ENCODE measurements at regions not wholly inside any gene's neighbourhood (a gene's known extent, or its start where the extent isn't known, plus 50 kb on each side); places are given as distances from the start of the nearest gene placed in this dataset.
"Not testable (repeated sequence)": the region's sequence is repeated elsewhere in the genome, so short reads cannot be mapped to it uniquely, and the experiment has no call there.

DNA sequence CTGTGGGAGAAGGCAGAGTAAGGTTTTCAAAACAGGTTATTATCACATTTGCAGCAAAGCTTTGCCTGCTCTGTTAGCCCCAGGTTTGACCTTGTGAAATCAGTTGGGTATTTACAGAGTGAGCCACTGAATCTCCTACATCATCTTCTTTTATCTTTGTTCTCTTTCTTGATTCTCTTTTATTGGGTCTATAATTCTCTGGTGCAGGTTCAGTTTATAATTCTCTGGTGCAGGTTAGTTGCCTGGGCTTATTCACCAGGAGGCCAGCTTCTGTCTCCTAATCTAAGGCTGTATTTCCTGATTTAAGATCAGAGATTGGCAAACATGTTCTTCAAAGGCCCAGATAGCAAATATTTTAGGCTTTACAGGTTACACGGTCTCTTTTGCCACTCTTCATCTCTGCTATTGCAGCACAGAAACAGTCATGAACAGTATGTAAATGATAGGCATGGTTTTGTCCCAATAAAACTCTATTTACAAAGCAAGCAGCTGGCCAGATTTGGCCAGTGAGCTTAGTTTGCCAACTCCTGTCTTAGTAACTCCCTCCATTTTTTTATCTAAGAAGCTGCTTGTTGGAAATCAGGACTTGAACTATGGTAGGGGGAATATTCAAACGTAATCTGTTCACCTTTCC lies 205.0 kb upstream of the RIMS1 start:
- no peak for TF ChIP-seq ZNF274 (IDR thresholded peaks at IDR 0.05; ENCODE audit: low read depth, low read length)
- no peak for TF ChIP-seq YY1 (IDR thresholded peaks at IDR 0.05; ENCODE audit: insufficient read depth, insufficient read length)
- no peak for TF ChIP-seq SUZ12 (IDR thresholded peaks at IDR 0.05; ENCODE audit: extremely low read depth, insufficient read depth, insufficient read length)
- Histone ChIP-seq H3K9me3 (ENCODE audit: insufficient read depth, low read length) (no peaks in the 10 kb centered on the region), H3K36me3 (ENCODE audit: insufficient read depth, insufficient read length, low read length) (no peaks in the 10 kb centered on the region), H3K27me3 (ENCODE audit: insufficient read depth, insufficient read length) (no peaks in the 10 kb centered on the region), H3K9ac (ENCODE audit: insufficient read length, low read depth) (no peak overlapping the region), H3K4me3 (ENCODE audit: insufficient read length, low read depth) (no peak overlapping the region), H3K4me1 (ENCODE audit: insufficient read depth, insufficient read length) (no peaks in the 10 kb centered on the region)
- DNase-seq (ENCODE audit: low read depth, low spot score): no peak

DNA sequence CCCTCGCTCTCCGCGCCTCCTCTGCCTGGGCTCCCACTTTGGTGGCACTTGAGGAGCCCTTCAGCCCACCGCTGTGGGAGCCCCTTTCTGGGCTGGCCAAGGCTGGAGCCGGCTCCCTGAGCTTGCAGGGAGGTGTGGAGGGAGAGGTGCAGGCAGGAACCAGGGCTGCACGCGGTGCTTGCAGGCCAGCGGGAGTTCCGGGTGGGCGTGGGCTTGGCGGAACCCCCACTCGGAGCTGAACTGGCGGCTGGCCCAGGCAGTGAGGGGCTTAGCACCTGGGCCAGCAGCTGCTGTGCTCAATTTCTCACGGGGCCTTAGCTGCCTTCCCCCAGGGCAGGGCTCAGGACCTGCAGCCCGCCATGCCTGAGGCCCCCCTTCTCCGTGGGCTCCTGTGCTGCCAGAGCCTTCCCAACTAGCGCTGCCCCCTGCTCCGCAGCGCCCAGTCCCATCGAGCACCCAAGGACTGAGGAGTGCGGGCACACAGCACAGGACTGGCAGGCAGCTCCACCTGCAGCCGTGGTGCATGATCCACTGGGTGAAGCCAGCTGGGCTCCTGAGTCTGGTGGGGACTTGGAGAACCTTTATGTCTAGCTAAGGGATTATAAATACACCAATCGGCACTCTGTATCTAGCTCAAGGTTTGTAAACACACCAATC lies 200.2 kb upstream of the RIMS1 start:
- not testable (repeated sequence) for H3K27me3 ChIP-seq (ENCODE audit: insufficient read depth, insufficient read length); H3K9me3 ChIP-seq (ENCODE audit: insufficient read depth, low read length); H3K4me1 ChIP-seq (ENCODE audit: insufficient read depth, insufficient read length); H3K36me3 ChIP-seq (ENCODE audit: insufficient read depth, insufficient read length, low read length); H3K9ac ChIP-seq (ENCODE audit: insufficient read length, low read depth); H3K4me3 ChIP-seq (ENCODE audit: insufficient read length, low read depth); DNase-seq (ENCODE audit: low read depth, low spot score)

DNA sequence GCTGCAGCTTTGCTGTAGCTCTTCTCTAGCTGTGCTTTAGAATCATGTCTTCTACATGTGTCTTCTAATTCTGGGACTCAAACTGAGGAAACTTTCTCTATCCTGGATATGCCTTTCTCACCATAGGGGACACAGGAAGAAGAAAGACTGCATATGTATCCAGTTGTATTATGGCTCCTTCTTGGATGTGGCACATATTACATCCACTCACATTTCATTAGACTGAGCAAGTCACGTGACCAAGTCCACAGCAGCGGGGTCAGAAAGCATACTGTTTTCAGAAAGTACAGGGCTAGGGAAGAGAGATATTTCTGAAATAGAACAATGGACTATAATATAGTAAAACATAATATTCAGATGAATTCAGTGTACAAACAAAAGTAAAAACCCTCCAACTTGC lies 187.6 kb upstream of the RIMS1 start:
- Histone ChIP-seq H3K4me3 (ENCODE audit: insufficient read length, low read depth) (no peak overlapping the region), H3K9me3 (ENCODE audit: insufficient read depth, low read length) (no peaks in the 10 kb centered on the region), H3K9ac (ENCODE audit: insufficient read length, low read depth) (no peak overlapping the region), H3K27me3 (ENCODE audit: insufficient read depth, insufficient read length) (no peaks in the 10 kb centered on the region), H3K36me3 (ENCODE audit: insufficient read depth, insufficient read length, low read length) (no peaks in the 10 kb centered on the region), H3K4me1 (ENCODE audit: insufficient read depth, insufficient read length) (no peaks in the 10 kb centered on the region)
- TF ChIP-seq ZNF274 (IDR thresholded peaks at IDR 0.05; ENCODE audit: low read depth, low read length) (no peak), SUZ12 (IDR thresholded peaks at IDR 0.05; ENCODE audit: extremely low read depth, insufficient read depth, insufficient read length) (no peak), YY1 (IDR thresholded peaks at IDR 0.05; ENCODE audit: insufficient read depth, insufficient read length) (no peak)
- no peak for DNase-seq (ENCODE audit: low read depth, low spot score)

DNA sequence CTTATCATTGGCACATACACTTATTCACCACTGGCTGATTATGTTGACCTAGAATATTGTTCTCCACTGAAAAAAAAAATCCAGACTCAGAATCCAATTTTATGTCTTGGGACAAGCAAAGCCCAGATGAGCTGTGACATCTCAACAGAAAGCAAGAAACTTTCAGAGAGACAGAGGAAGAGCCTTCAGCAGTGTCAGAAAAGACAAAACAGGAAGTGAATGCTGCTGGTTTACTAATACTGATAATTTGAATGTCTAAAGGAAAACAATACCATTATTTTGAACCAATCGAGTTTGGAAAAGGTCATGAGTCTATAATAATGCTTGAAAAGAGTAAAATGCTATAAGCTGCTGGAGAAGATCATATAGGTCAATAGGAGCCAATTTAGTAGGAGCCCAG lies 179.8 kb upstream of the RIMS1 start:
- H3K9me3 ChIP-seq (ENCODE audit: insufficient read depth, low read length): no peaks in the 10 kb centered on the region
- H3K4me1 ChIP-seq (ENCODE audit: insufficient read depth, insufficient read length): no peaks in the 10 kb centered on the region
- DNase-seq (ENCODE audit: low read depth, low spot score): no peak
- H3K9ac ChIP-seq (ENCODE audit: insufficient read length, low read depth): no peak overlapping the region
- no peak overlapping the region for H3K4me3 ChIP-seq (ENCODE audit: insufficient read length, low read depth)
- TF ChIP-seq YY1 (IDR thresholded peaks at IDR 0.05; ENCODE audit: insufficient read depth, insufficient read length): no peak
- TF ChIP-seq ZNF274 (IDR thresholded peaks at IDR 0.05; ENCODE audit: low read depth, low read length): no peak
- no peak for TF ChIP-seq SUZ12 (IDR thresholded peaks at IDR 0.05; ENCODE audit: extremely low read depth, insufficient read depth, insufficient read length)
- H3K36me3 ChIP-seq (ENCODE audit: insufficient read depth, insufficient read length, low read length): no peaks in the 10 kb centered on the region
- H3K27me3 ChIP-seq (ENCODE audit: insufficient read depth, insufficient read length): no peaks in the 10 kb centered on the region

DNA sequence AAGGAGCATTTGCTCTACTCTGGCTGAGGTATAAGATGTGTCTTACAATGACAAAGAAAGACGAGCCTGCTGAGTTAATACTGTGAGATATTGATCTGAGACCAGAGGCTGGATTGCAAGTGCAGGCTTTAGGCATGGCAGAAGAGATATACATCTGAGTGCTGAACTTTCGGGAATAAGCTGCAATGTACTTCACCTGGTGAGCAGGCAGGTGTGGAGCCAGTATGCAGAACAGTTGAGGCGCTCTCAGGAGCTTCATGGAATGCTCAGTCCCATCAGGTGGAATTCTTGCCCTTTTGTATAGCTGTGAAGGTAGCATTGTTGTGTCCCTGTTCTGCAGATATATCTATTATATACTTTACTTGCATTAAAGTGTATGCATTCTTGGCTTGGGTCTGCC lies 179.3 kb upstream of the RIMS1 start:
- Histone ChIP-seq H3K9me3 (ENCODE audit: insufficient read depth, low read length) (no peaks in the 10 kb centered on the region), H3K4me3 (ENCODE audit: insufficient read length, low read depth) (no peak overlapping the region), H3K9ac (ENCODE audit: insufficient read length, low read depth) (no peak overlapping the region), H3K4me1 (ENCODE audit: insufficient read depth, insufficient read length) (no peaks in the 10 kb centered on the region), H3K27me3 (ENCODE audit: insufficient read depth, insufficient read length) (no peaks in the 10 kb centered on the region), H3K36me3 (ENCODE audit: insufficient read depth, insufficient read length, low read length) (no peaks in the 10 kb centered on the region)
- DNase-seq (ENCODE audit: low read depth, low spot score): no peak
- no peak for TF ChIP-seq YY1 (IDR thresholded peaks at IDR 0.05; ENCODE audit: insufficient read depth, insufficient read length)
- no peak for TF ChIP-seq SUZ12 (IDR thresholded peaks at IDR 0.05; ENCODE audit: extremely low read depth, insufficient read depth, insufficient read length)
- no peak for TF ChIP-seq ZNF274 (IDR thresholded peaks at IDR 0.05; ENCODE audit: low read depth, low read length)

DNA sequence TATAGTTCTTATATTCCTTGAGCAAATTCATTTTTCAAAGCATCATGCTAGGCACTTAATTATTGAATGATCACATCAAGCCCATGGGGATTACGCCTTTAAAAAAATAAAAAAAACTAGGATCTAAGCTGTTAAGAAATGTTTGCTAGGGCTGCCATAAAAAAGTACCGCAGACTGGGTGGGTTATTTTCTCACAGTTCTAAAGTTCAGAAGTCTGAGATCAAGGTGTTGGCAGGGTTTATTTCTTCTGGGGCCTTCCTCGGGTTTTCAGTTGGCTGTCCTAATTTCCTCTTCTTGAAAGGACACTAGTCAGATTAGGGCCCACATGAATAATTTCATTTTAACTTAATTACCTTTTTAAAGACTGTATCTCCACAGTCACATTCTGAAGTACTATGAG lies 165.6 kb upstream of the RIMS1 start:
- TF ChIP-seq SUZ12 (IDR thresholded peaks at IDR 0.05; ENCODE audit: extremely low read depth, insufficient read depth, insufficient read length): no peak
- TF ChIP-seq YY1 (IDR thresholded peaks at IDR 0.05; ENCODE audit: insufficient read depth, insufficient read length): no peak
- no peak for TF ChIP-seq ZNF274 (IDR thresholded peaks at IDR 0.05; ENCODE audit: low read depth, low read length)

DNA sequence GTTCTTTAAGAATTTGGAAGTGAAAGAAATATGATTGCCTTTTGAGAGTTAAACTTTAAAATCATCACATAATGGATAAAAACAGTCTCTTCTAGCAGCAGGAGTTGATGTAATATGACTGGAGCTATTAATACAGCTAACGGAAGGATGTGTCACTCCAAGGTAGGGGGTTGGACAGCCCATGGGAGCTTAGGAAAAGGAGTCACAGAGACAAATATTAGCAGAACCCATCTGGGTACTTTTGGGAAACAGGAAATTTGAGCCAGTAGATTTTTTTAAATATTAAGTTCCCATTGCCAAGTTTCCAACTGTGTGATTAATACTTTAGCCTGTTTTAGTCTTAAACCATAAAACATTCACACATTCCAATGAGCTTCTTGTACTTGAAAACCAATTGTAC lies 164.7 kb upstream of the RIMS1 start:
- DNase-seq (ENCODE audit: low read depth, low spot score): no peak
- Histone ChIP-seq H3K27me3 (ENCODE audit: insufficient read depth, insufficient read length) (no peaks in the 10 kb centered on the region), H3K9ac (ENCODE audit: insufficient read length, low read depth) (no peak overlapping the region), H3K4me3 (ENCODE audit: insufficient read length, low read depth) (no peak overlapping the region), H3K36me3 (ENCODE audit: insufficient read depth, insufficient read length, low read length) (no peaks in the 10 kb centered on the region), H3K4me1 (ENCODE audit: insufficient read depth, insufficient read length) (no peaks in the 10 kb centered on the region), H3K9me3 (ENCODE audit: insufficient read depth, low read length) (no peaks in the 10 kb centered on the region)
- TF ChIP-seq SUZ12 (IDR thresholded peaks at IDR 0.05; ENCODE audit: extremely low read depth, insufficient read depth, insufficient read length): no peak
- TF ChIP-seq YY1 (IDR thresholded peaks at IDR 0.05; ENCODE audit: insufficient read depth, insufficient read length): no peak
- no peak for TF ChIP-seq ZNF274 (IDR thresholded peaks at IDR 0.05; ENCODE audit: low read depth, low read length)

More for the DNA sequence above, 165.6 kb upstream of the RIMS1 start:
- H3K9me3 ChIP-seq (ENCODE audit: insufficient read depth, low read length): no peaks in the 10 kb centered on the region
- H3K4me3 ChIP-seq (ENCODE audit: insufficient read length, low read depth): no peak overlapping the region
- H3K36me3 ChIP-seq (ENCODE audit: insufficient read depth, insufficient read length, low read length): no peaks in the 10 kb centered on the region
- H3K9ac ChIP-seq (ENCODE audit: insufficient read length, low read depth): no peak overlapping the region
- H3K4me1 ChIP-seq (ENCODE audit: insufficient read depth, insufficient read length): no peaks in the 10 kb centered on the region
- DNase-seq (ENCODE audit: low read depth, low spot score): no peak
- H3K27me3 ChIP-seq (ENCODE audit: insufficient read depth, insufficient read length): no peaks in the 10 kb centered on the region

All from NT2/D1 (cell line).